SW480 (cell line): ENCODE measurements at regions not wholly inside any gene's neighbourhood (a gene's known extent, or its start where the extent isn't known, plus 50 kb on each side); places are given as distances from the start of the nearest gene placed in this dataset.

Experiments
- DNase-seq: peaks from one replicate; pipeline ENCODE4 v3.0.0-alpha.2; 2016; ENCODE audit warnings: low spot score

DNA sequence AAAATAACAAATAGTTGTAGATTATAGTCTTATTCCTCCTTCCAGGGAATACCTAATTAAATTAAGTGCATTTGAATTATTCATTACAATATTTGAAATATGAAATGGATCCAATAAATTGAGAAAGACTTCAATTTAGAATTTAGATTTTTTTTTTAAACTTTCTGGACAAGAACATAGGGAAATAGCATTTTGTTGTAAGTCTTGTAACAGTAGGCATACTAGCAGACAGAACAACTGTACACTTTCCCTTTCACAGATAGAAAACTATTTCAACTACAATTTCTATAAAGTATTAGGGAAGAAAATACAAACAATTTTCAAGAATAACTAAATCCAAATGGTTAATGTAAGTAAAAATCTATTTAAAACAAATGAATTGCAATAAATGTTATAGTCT, 577.5 kb downstream of the USP25 start:
- DNase-seq, result no peak

DNA sequence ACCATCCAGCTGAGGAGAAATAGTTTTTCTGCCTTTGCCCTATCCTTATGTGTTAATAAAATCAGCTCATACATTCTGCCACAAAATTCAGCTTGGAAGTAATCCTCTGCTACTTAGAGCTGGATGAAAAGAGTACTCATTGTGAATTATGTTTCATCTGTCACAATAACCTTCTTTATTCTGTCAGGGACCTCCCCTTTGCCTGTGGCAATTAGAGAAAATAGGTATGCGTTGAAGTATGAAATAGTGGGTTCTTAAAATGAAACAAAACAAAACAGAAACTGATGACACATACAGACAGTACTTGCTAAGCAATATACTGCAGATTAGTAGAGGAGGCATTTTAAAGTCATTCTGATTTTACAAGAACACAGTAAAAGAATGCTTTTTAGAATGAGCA, 578.5 kb downstream of the USP25 start:
- peak; percentile 37 for DNase-seq

DNA sequence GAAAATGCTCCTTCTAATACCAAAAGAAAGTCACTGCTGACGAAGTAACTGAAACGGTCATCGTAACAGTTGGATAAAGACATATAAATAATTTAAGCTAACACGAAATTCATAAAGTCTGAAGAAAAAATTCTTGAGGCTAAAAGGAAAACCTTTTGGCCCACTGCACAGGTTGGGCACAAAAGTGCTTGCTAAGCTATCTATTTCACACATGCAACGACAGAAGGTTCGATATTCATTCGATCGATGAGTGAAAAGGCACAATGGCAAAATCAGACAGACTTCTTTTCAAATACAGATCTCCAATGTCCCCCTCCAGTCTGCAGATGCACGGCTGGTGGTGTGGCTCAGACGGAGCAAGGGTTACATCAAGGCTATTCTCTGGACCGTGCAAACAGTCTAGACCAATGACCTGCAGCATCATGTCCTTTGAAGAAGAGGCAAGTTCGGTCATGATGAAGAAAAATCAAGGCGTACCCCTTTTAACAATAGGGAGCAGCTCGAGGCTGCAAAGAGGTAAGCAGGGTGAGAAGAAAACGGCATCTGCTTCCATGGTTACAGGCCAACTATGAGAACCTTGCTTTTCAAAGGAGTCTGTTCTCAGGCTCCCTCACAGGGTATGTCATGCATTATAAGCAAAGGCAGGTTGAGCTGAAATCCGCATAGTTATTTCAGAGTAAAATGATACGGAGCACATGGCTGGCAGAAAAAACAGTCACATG, 579.6 kb downstream of the USP25 start:
- DNase-seq, result no peak

DNA sequence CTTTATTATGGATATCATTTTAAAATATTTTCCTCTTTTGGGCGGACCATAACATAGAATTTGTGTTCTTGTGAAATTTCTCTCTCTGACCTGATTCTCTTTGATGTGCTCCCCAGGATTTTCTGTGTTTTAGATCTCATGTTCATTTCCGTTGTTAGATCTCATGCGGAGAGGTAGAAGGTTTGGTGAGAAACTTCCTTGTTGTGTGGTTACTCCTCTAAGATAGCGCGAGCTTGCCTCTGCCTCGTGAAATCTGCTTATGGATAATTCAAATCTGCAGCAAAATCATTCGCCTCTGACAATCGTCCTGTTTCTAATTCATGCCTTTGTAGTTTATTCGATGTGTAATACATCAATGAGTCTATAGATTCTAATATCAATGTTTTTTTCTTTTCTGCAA, 580.4 kb downstream of the USP25 start:
- DNase-seq, result no peak

DNA sequence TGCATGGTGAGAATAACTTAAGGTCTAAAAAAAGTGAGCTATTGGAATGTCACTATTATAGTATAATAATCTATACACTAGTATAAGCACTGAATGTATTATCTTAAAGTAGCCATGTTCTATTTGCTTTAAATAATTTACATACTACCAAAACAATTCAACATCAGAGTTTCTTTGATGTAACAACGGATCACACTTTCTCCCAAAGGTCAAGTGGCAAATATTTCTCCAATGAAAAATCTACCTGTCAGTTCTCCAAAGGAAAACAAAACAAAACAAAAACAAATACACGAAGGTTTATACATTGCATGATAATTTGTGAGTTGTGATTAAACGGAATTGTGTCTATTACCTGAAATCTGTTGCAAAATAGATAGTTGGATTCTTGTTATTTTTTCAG, 581.4 kb downstream of the USP25 start:
- no peak for DNase-seq

- DNase-seq, result no peak
Measured at GRCh38 chr21:16312321-16312720, 582.5 kb downstream of the USP25 start.

DNA sequence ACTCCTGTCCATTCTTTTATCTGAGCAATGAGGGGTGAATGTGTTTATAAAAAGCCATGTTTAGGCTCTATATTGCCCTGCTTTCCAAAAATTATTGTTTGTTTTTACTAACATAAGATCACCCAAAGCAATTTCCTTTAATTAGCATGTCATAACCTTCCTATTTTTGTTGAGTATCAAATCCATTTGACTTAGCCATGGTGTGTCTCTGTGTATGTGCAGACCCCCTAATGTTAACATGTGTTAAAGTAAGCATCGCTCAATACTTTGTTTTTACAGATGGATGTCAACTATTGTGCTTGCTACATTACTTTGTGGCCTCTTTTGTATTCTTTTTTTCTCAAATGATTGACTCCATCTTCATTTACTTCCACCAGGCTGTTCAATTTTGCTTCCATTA, 585.4 kb downstream of the USP25 start:
- no peak for DNase-seq

DNA sequence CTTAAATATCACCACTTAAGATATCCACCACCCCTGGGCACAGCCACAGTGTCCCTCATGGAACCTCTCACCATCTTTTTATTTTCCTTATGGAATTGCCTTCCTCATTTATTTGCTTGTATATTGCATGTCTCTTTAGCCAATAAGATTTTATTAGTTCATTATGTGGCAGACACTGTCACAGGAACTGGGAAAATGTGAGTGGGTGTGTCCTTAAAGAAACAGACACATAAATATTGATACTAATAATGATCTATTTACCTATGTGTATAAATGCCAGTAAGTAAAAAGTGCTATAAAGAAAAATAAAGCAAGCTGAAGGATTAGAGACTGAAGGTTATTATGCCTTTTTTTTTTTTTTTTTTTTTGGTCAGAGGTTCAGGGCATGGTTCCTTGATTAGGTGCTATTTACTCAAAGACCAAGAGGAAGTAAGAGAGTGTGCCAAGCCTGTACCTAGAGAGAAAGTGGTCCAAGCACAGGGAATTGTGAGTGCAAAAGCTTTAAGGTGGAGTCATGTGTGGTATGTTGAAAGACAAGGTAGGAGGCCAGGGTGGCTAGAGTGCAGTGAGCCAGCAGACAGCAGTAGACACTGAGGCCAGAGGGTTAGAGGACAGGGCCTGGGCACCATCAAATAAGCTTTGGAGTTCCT, 589.0 kb downstream of the USP25 start:
- no peak for DNase-seq

GRCh38 chr21:16320110-16320509, 590.3 kb downstream of the USP25 start:
- no peak for DNase-seq

- DNase-seq, result no peak
Measured at GRCh38 chr21:16322454-16322853, 592.7 kb downstream of the USP25 start.

GRCh38 chr21:16323596-16323995, 593.8 kb downstream of the USP25 start:
- DNase-seq, result no peak

DNA sequence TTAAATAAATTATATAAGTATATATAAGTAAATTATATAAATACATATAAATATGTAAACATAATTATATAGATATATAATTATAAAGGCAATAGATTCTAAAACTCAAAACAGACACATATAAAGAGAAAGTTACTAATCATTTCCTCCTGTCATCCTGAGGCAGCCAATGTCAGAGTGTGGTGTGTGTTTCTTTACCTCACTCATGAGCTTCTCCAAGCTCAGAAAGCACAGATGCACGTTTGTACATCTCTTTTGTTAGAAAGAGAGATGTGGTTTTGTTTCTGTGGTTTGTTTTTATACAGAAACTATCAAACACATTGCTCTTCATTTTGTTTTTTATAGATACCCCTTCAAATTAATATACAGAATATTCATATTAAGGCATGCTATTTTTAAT, 594.8 kb downstream of the USP25 start:
- DNase-seq, result no peak

GRCh38 chr21:16330082-16330907, 600.5 kb downstream of the USP25 start:
- DNase-seq, result peak; percentile 85

DNA sequence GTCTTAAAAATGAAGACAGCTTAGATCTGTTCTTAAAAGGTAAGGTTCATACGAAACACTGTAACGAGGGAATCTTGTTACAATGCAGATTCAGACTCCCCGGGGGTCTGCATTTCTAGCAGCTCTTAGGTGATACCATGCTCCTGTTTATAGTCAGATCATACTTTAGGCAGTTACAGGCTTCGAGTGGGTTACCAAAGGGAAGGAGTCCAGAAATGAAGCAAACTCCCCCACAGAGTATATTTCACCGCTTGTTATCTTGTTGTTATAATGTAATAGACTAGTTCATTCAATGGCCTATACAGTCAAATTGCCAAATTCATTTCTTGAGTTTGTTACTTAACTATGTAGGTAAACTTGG, 601.1 kb downstream of the USP25 start:
- no peak for DNase-seq

DNA sequence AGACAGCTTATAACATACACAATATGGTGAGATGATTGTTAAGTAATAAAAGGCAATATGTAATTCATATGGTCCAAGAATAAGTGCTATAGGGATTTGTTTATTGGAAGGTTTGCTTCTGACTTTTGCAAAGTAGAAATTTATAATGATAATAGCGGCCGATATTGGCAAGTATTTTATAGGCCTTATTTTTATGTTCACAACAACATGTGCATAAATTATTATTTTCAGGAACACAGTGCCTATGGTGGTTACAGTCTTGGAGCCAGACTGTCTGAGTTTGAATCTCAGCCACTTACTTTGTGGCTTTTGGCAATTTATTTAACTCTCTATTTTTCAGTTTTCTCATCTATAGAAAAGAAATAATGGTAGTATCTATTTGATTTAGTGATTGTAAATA, 607.5 kb downstream of the USP25 start:
- DNase-seq, result no peak

- no peak for DNase-seq
Measured at GRCh38 chr21:16342932-16343331, 613.1 kb downstream of the USP25 start.

DNA sequence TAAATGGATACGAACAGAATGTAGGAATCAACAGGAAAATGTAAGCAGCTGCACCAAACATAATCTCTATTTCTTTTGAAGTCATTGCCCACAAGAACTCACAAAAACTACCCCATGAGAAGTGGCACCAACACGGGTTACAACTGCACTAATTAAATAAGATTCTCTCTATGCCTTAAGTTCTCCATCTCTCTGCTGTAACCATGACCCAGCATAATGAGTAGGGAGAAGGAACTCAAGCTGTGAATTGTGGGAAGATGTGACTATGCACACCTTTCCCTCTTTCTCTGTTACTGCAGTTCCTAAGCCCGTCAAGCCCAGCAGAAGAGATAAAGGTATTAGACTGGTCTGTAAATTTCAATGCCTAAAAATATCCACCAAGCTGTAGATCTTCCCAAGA, 614.0 kb downstream of the USP25 start:
- DNase-seq, result no peak

DNA sequence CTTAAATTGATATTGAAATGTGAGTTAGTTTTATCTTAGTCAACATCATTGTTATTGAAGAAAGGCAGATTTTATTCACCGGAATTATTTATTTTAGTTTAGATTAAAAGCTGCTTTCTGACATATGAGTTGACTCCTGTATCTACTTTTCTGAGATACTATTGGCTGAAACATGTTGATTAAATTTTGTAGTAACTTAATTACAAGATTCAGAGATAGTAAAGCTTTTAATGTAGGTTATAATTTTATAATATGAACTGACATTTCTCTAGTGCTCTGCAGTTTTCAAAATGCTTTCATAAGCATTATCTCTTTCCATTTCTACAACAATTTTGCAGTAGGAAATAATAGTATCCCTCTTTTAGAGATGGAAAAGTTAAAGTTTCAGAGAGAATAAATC, 616.0 kb downstream of the USP25 start:
- no peak for DNase-seq

- no peak for DNase-seq
Measured at GRCh38 chr21:16347223-16347622, 617.4 kb downstream of the USP25 start.

GRCh38 chr21:16353764-16354163, 624.0 kb downstream of the USP25 start:
- no peak for DNase-seq

DNA sequence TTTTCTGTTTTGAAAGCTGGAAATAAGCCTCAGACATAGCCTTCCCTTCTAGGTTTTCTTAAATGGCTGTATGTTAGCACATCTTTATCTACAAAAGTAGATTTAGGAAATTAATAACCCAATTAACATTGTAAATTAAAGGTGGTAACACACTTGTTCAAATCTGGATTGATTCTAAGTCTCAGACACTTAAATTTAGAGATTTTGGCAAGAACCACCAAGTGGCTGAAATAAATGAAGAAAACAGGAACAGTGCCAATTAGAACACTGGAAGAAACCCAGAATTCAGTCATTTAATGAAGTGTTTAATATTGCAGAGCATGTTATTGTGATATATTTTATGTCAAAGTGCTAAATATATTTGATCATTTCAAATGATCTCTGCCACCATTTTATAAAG, 628.2 kb downstream of the USP25 start:
- no peak for DNase-seq

DNA sequence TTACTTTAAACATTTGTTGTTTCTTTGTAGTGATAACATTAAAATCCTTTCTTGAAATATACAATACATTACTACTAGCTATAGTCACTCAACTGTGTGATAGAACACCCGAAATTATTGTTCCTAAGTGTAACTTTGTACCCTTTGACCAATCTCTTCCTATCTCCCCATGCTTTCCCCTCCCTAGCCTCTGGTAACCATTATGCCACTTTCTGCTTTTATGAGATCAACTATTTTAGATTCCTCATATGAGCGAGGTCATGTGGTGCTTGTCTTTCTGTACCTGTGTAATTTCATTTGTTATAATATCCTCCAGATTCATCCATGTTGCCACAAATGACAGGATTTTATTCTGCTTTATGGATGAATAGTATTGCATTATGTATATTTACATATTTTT, 629.0 kb downstream of the USP25 start:
- DNase-seq, result no peak

DNA sequence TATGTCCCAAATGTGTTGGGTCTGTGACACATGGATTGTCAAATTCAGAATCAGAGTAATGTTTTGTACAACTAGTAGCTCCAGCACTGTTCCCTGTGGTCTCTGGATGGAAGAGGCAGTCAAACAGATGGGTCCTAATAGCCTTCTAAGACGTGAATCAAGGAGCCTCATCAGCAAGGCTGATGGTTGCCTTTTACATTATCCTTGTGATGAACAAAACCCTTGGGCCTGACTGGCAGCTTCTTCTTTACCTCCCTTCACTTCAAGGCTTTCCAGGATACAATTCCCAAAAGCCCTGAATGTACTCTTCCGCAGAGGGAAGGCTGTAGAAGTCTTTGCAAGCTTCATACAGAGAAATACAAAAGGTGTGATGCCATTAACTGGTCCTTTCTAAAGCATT, 633.3 kb downstream of the USP25 start:
- no peak for DNase-seq
